Fibroblast of lung (primary cell): ENCODE measurements at regions not wholly inside any gene's neighbourhood (a gene's known extent, or its start where the extent isn't known, plus 50 kb on each side); places are given as distances from the start of the nearest gene placed in this dataset.

Experiments used
- DNase-seq, 2 donors: peaks; one replicate each; pipeline versions ENCODE4 v3.0.0 to v3.0.0-alpha.2; 2010; ENCODE audit warnings: low read depth in 2 of 2
- H2AFZ ChIP-seq: 2 replicates; pipeline ENCODE4 v1.5.1; 2012; ENCODE audit warnings: low read length, control low read depth, inconsistent platforms
- H3K27ac ChIP-seq: 2 replicates; pipeline ENCODE4 v1.5.1; 2011; ENCODE audit warnings: low read length, control low read depth; ENCODE audit not compliant: insufficient read depth
- H3K27me3 ChIP-seq: 2 replicates; pipeline ENCODE4 v1.5.1; 2011; ENCODE audit warnings: mild to moderate bottlenecking, low read length; ENCODE audit not compliant: control insufficient read depth, insufficient read depth
- H3K36me3 ChIP-seq: 2 replicates; pipeline ENCODE4 v1.5.1; 2011; ENCODE audit warnings: low read length; ENCODE audit not compliant: control insufficient read depth, insufficient read depth
- H3K4me1 ChIP-seq: 2 replicates; pipeline ENCODE4 v1.5.1; 2011; ENCODE audit warnings: low read length; ENCODE audit not compliant: control insufficient read depth, insufficient read depth; ENCODE audit errors: extremely low read depth
- H3K4me2 ChIP-seq: 2 replicates; pipeline ENCODE4 v1.5.1; 2011; ENCODE audit warnings: low read length, control low read depth; ENCODE audit not compliant: insufficient read depth; ENCODE audit errors: extremely low read depth
- H3K4me3 ChIP-seq, 4 experiments: fragments of 200-600 bp in 1 of 4; sonication (generic) in 1 of 4; replicated peaks in 1 of 4; 2 replicates each; pipeline ENCODE4 v1.5.1; 2011 to 2016; ENCODE audit warnings: low read length in 4 of 4, low read depth in 3 of 4, mild to moderate bottlenecking in 3 of 4, control low read depth in 2 of 4, inconsistent platforms in 1 of 4, mixed read lengths in 1 of 4; ENCODE audit not compliant: insufficient read depth in 1 of 4; ENCODE audit errors: control extremely low read depth in 1 of 4
- H3K79me2 ChIP-seq: 2 replicates; pipeline ENCODE4 v1.5.1; 2012; ENCODE audit warnings: mild to moderate bottlenecking, low read length, inconsistent platforms; ENCODE audit not compliant: control insufficient read depth, insufficient read depth
- H3K9ac ChIP-seq: 2 replicates; pipeline ENCODE4 v1.5.1; 2011; ENCODE audit warnings: mild to moderate bottlenecking, low read length, control low read depth; ENCODE audit not compliant: insufficient read depth
- H3K9me3 ChIP-seq: 2 replicates; pipeline ENCODE4 v1.5.1; 2012; ENCODE audit warnings: low read depth, low read length; ENCODE audit not compliant: control insufficient read depth, insufficient read depth
- H4K20me1 ChIP-seq: 2 replicates; pipeline ENCODE4 v1.5.1; 2011; ENCODE audit warnings: low read length; ENCODE audit not compliant: control insufficient read depth, insufficient read depth; ENCODE audit errors: extremely low read depth
- CTCF ChIP-seq, 2 donors: IDR thresholded peaks in 1 of 2; conservative IDR thresholded peaks in 1 of 2; 1 replicate in 1 of 2; 2 replicates in 1 of 2; pipeline ENCODE4 v1.5.1; 2011 to 2012; ENCODE audit warnings: low read length in 2 of 2, control low read depth in 1 of 2, inconsistent platforms in 1 of 2, low read depth in 1 of 2, mild to moderate bottlenecking in 1 of 2
- EZH2 ChIP-seq: IDR thresholded peaks from 2 replicates; pipeline ENCODE4 v1.5.1; 2012; ENCODE audit warnings: low read length, control low read depth, mild to moderate bottlenecking; ENCODE audit errors: missing control alignments

- Histone ChIP-seq H4K20me1 (no peaks in the 10 kb centered on the region), H3K4me1 (no peaks in the 10 kb centered on the region), H3K27me3 (no peaks in the 10 kb centered on the region), H3K4me2 (no peak overlapping the region), H3K27ac (no peak overlapping the region), H3K79me2 (no peaks in the 10 kb centered on the region), H3K9me3 (no peaks in the 10 kb centered on the region), H3K36me3 (no peaks in the 10 kb centered on the region), H3K9ac (no peak overlapping the region), H3K4me3 (no peak overlapping the region), H2AFZ (no peak overlapping the region)
- peak in 1 of 2 donors; percentile 1 for DNase-seq
- no peak for TF ChIP-seq EZH2
- TF ChIP-seq CTCF (conservative IDR thresholded peaks at IDR 0.05 in 1 of 2, IDR thresholded peaks at IDR 0.05 in 1 of 2; ENCODE audit: low read depth in 1 of 2, low read length in 2 of 2): no peak
Observed at GRCh38 chr9:11039006-11039405, 426.2 kb upstream of the PTPRD start.

- no peaks in the 10 kb centered on the region for H3K4me1 ChIP-seq
- no peak overlapping the region for H3K4me3 ChIP-seq
- no peak overlapping the region for H2AFZ ChIP-seq
- no peaks in the 10 kb centered on the region for H4K20me1 ChIP-seq
- DNase-seq: no peak
- no peak overlapping the region for H3K27ac ChIP-seq
- no peaks in the 10 kb centered on the region for H3K36me3 ChIP-seq
- no peaks in the 10 kb centered on the region for H3K9me3 ChIP-seq
- no peak overlapping the region for H3K4me2 ChIP-seq
- no peak for TF ChIP-seq EZH2
- TF ChIP-seq CTCF (conservative IDR thresholded peaks at IDR 0.05 in 1 of 2, IDR thresholded peaks at IDR 0.05 in 1 of 2; ENCODE audit: low read depth in 1 of 2, low read length in 2 of 2): no peak
- H3K9ac ChIP-seq: no peak overlapping the region
- H3K79me2 ChIP-seq: no peaks in the 10 kb centered on the region
- no peaks in the 10 kb centered on the region for H3K27me3 ChIP-seq
Observed at GRCh38 chr9:11045589-11045988, 432.8 kb upstream of the PTPRD start.

GRCh38 chr9:11063263-11063662 is 450.5 kb upstream of the PTPRD start:
- TF ChIP-seq CTCF (conservative IDR thresholded peaks at IDR 0.05 in 1 of 2, IDR thresholded peaks at IDR 0.05 in 1 of 2; ENCODE audit: low read depth in 1 of 2, low read length in 2 of 2): no peak
- no peak for TF ChIP-seq EZH2
- Histone ChIP-seq H4K20me1 (no peaks in the 10 kb centered on the region), H3K9me3 (no peaks in the 10 kb centered on the region), H2AFZ (no peak overlapping the region), H3K27ac (no peak overlapping the region), H3K4me3 (no peak overlapping the region), H3K27me3 (no peaks in the 10 kb centered on the region), H3K9ac (no peak overlapping the region), H3K4me2 (no peak overlapping the region), H3K4me1 (no peaks in the 10 kb centered on the region), H3K36me3 (no peaks in the 10 kb centered on the region), H3K79me2 (no peaks in the 10 kb centered on the region)
- DNase-seq: no peak
